H1 (cell line): ENCODE measurements at regions not wholly inside any gene's neighbourhood (a gene's known extent, or its start where the extent isn't known, plus 50 kb on each side); places are given as distances from the start of the nearest gene placed in this dataset.

ENCODE experiments used
- CTCF ChIA-PET: fragments of 300-600 bp; sonication (Branson Sonifier 250); formaldehyde crosslinking; loops from one replicate; lab custom pipeline; 2021; ENCODE audit not compliant: partially characterized antibody; lab: Charles Lee
- POLR2A ChIA-PET: fragments of 300-600 bp; sonication (Branson Sonifier 250); formaldehyde crosslinking; loops from one replicate; lab custom pipeline; 2021; ENCODE audit warnings: inconsistent platforms; ENCODE audit not compliant: partially characterized antibody; lab: Charles Lee
- DNase-seq, 2 experiments: peaks; one replicate each; pipeline versions ENCODE4 v3.0.0 to v3.0.0-alpha.2; 2010 to 2022; ENCODE audit warnings: low spot score in 2 of 2, low read depth in 1 of 2, mixed read lengths in 1 of 2
- FAIRE-seq: peaks from 2 replicates; lab custom pipeline; 2011; peaks lifted over from hg19 to GRCh38; lab: Jason Lieb, UNC
- H2AFZ ChIP-seq: 2 replicates; pipeline ENCODE4 v1.8.1; 2012; ENCODE audit warnings: low read length, inconsistent platforms
- H2AK5ac ChIP-seq: 2 replicates; pipeline ENCODE4 v1.6.1; 2013; ENCODE audit warnings: low read depth, low read length
- H2BK120ac ChIP-seq: replicated peaks from 2 replicates; pipeline ENCODE3; 2013; ENCODE audit warnings: low read depth, low read length, inconsistent platforms
- H2BK12ac ChIP-seq: 2 replicates; pipeline ENCODE4 v1.6.1; 2013; ENCODE audit warnings: low read depth, low read length
- H2BK15ac ChIP-seq: 2 replicates; pipeline ENCODE4 v1.6.1; 2013; ENCODE audit warnings: low read length
- H2BK20ac ChIP-seq: 2 replicates; pipeline ENCODE4 v1.6.1; 2013; ENCODE audit warnings: low read length
- H2BK5ac ChIP-seq: 2 replicates; pipeline ENCODE4 v1.6.1; 2013; ENCODE audit warnings: low read depth, low read length
- H3K14ac ChIP-seq: 2 replicates; pipeline ENCODE4 v1.6.1; 2013; ENCODE audit warnings: inconsistent platforms; ENCODE audit not compliant: insufficient read length
- H3K18ac ChIP-seq: 2 replicates; pipeline ENCODE4 v1.6.1; 2013; ENCODE audit warnings: low read length; ENCODE audit errors: extremely low read depth
- H3K23ac ChIP-seq: 2 replicates; pipeline ENCODE4 v1.6.1; 2013; ENCODE audit warnings: inconsistent platforms; ENCODE audit not compliant: insufficient read length
- H3K23me2 ChIP-seq: 2 replicates; pipeline ENCODE4 v1.6.1; 2013; ENCODE audit warnings: low read depth, low read length
- H3K27ac ChIP-seq: 2 replicates; pipeline ENCODE4 v1.6.1; 2011; ENCODE audit warnings: low read depth, low read length, inconsistent platforms
- H3K27me3 ChIP-seq, 4 experiments: replicated peaks in 1 of 4; 1 replicate in 1 of 4; 2 replicates in 3 of 4; pipeline versions ENCODE4 v1.6.1 to v1.8.1; 2011 to 2013; ENCODE audit warnings: low read length in 3 of 4, mild to moderate bottlenecking in 3 of 4, inconsistent platforms in 2 of 4, mixed read lengths in 2 of 4, moderate library complexity in 1 of 4; ENCODE audit not compliant: control insufficient read depth in 3 of 4, insufficient read depth in 3 of 4; ENCODE audit errors: extremely low read depth in 1 of 4
- H3K36me3 ChIP-seq, 4 experiments: 2 replicates each; pipeline versions ENCODE4 v1.6.1 to v1.8.1; 2011 to 2013; ENCODE audit warnings: mild to moderate bottlenecking in 4 of 4, low read length in 3 of 4, moderate library complexity in 2 of 4, control low read depth in 1 of 4, inconsistent platforms in 1 of 4; ENCODE audit not compliant: insufficient read depth in 4 of 4, control insufficient read depth in 2 of 4
- H3K4ac ChIP-seq: replicated peaks from 2 replicates; pipeline ENCODE3; 2013; ENCODE audit warnings: low read length, low read depth, mixed read lengths, inconsistent platforms; ENCODE audit not compliant: insufficient read length
- H3K4me1 ChIP-seq, 4 experiments: replicated peaks in 1 of 4; 1 replicate in 1 of 4; 2 replicates in 3 of 4; pipeline versions ENCODE4 v1.6.1 to v1.8.1; 2011 to 2013; ENCODE audit warnings: low read length in 3 of 4, inconsistent platforms in 2 of 4, mixed read lengths in 1 of 4; ENCODE audit not compliant: insufficient read depth in 4 of 4, control insufficient read depth in 3 of 4
- H3K4me2 ChIP-seq, 2 experiments: 2 replicates each; pipeline versions ENCODE4 v1.6.1 to v1.8.1; 2011 to 2013; ENCODE audit warnings: low read depth in 2 of 2, low read length in 2 of 2, control low read depth in 1 of 2, inconsistent platforms in 1 of 2, mild to moderate bottlenecking in 1 of 2; ENCODE audit not compliant: insufficient read depth in 1 of 2
- H3K4me3 ChIP-seq, 4 experiments: fragments of 200-600, 300-600 bp in 1 of 4; sonication (generic), shearing (Covaris generic), sonication (Bioruptor Twin) in 1 of 4; 2 replicates each; pipeline versions ENCODE4 v1.5.1 to v1.8.1; 2011 to 2016; ENCODE audit warnings: low read length in 4 of 4, low read depth in 3 of 4, control low read depth in 2 of 4, inconsistent platforms in 2 of 4, mild to moderate bottlenecking in 2 of 4, mixed read lengths in 1 of 4, moderate library complexity in 1 of 4; ENCODE audit not compliant: insufficient read depth in 2 of 4; ENCODE audit errors: extremely low read depth in 1 of 4
- H3K56ac ChIP-seq: replicated peaks from 2 replicates; pipeline ENCODE3; 2013; ENCODE audit warnings: low read depth, mild to moderate bottlenecking, mixed read lengths, low read length, inconsistent platforms; ENCODE audit not compliant: insufficient read length
- H3K79me1 ChIP-seq: 2 replicates; pipeline ENCODE4 v1.6.1; 2013; ENCODE audit warnings: low read depth, low read length, control low read depth
- H3K79me2 ChIP-seq, 2 experiments: 2 replicates each; pipeline versions ENCODE4 v1.6.1 to v1.8.1; 2012 to 2013; ENCODE audit warnings: low read length in 2 of 2, mild to moderate bottlenecking in 2 of 2, inconsistent platforms in 1 of 2; ENCODE audit not compliant: insufficient read depth in 2 of 2, control insufficient read depth in 1 of 2
- H3K9ac ChIP-seq, 4 experiments: replicated peaks in 1 of 4; 1 replicate in 1 of 4; 2 replicates in 3 of 4; pipeline versions ENCODE4 v1.6.1 to v1.8.1; 2011 to 2013; ENCODE audit warnings: low read depth in 3 of 4, low read length in 3 of 4, control low read depth in 2 of 4, mild to moderate bottlenecking in 2 of 4, moderate library complexity in 2 of 4, inconsistent platforms in 1 of 4; ENCODE audit errors: extremely low read depth in 1 of 4
- H3K9me3 ChIP-seq, 2 experiments: 2 replicates each; pipeline versions ENCODE4 v1.6.1 to v1.8.1; 2012 to 2013; ENCODE audit warnings: mild to moderate bottlenecking in 2 of 2, moderate library complexity in 2 of 2, control low read depth in 1 of 2, inconsistent platforms in 1 of 2, low read depth in 1 of 2, low read length in 1 of 2, mixed read lengths in 1 of 2; ENCODE audit not compliant: insufficient read depth in 2 of 2
- H4K20me1 ChIP-seq, 2 experiments: replicated peaks in 1 of 2; 2 replicates each; pipeline versions ENCODE3 to v1.8.1; 2011 to 2013; ENCODE audit warnings: inconsistent platforms in 2 of 2, low read length in 2 of 2, mild to moderate bottlenecking in 1 of 2; ENCODE audit not compliant: insufficient read depth in 2 of 2, control insufficient read depth in 1 of 2
- H4K5ac ChIP-seq: 2 replicates; pipeline ENCODE4 v1.6.1; 2013; ENCODE audit warnings: low read length, low read depth, mixed read lengths, inconsistent platforms; ENCODE audit not compliant: insufficient read length
- H4K8ac ChIP-seq: 2 replicates; pipeline ENCODE4 v1.8.0; 2013; ENCODE audit warnings: mild to moderate bottlenecking, moderate library complexity, low read length, inconsistent platforms; ENCODE audit not compliant: insufficient read depth; ENCODE audit errors: extremely low read depth
- H4K91ac ChIP-seq: replicated peaks from 2 replicates; pipeline ENCODE3; 2013; ENCODE audit warnings: low read length, mixed read lengths, inconsistent platforms; ENCODE audit not compliant: insufficient read length
- BCL11A ChIP-seq, 2 experiments: IDR thresholded peaks; one replicate each; pipeline ENCODE4 v1.6.1; 2011; ENCODE audit warnings: low read depth in 2 of 2, low read length in 2 of 2, mild to moderate bottlenecking in 2 of 2
- BRCA1 ChIP-seq: IDR thresholded peaks from 2 replicates; pipeline ENCODE4 v1.6.1; 2012; ENCODE audit warnings: low read depth, low read length, improper control_type of control experiment
- POU5F1 ChIP-seq: IDR thresholded peaks from 2 replicates; pipeline ENCODE4 v1.6.1; 2011; ENCODE audit warnings: low read depth, mild to moderate bottlenecking, low read length, moderate library complexity
- WGBS, 2 experiments: shearing (Covaris generic) in 1 of 2; methylation state at CpG; one replicate each; pipeline versions ENCODE4 v1.1.6 to v1.1.7; 2013 to 2015; ENCODE audit warnings: low lambda C conversion rate in 2 of 2, mixed read lengths in 2 of 2, inconsistent platforms in 1 of 2, low coverage in 1 of 2, missing lambda C conversion rate in 1 of 2; ENCODE audit not compliant: insufficient replicate concordance in 2 of 2, insufficient coverage in 1 of 2, insufficient read length in 1 of 2; ENCODE audit errors: extremely low coverage in 1 of 2, missing lambda C conversion rate in 1 of 2; 5-methylcytosine and 5-hydroxymethylcytosine counted together

DNA sequence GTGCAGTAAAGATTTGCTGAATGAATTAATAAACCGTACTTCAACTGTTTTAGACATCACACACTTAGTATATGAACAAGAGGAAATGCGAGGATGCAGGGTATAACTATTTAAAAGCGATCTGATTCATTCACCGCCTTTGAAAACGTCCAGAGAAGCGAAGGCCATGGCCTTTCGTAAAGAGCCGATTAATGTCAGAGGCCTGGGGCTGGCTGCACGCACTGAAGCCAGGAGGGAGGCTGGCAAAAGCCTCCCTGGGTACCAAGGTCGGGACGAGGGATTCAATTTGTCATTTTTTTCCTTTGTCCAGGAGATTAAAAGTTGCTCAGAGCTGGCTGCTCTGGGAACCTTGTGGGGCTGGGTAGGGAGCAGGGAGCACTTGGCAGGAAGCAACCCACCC lies 307.4 kb downstream of the NPHP4 start:
- Histone ChIP-seq H3K9me3 (no peaks in the 10 kb centered on the region), H4K8ac (no peak overlapping the region), H3K36me3 (no peaks in the 10 kb centered on the region), H4K5ac (no peak overlapping the region), H3K79me2 (no peaks in the 10 kb centered on the region), H4K91ac (no peak overlapping the region), H3K27ac (no peak overlapping the region), H3K4me1 (no peaks in the 10 kb centered on the region; a peak in 1 of 7 replicates), H3K23me2 (no peaks in the 10 kb centered on the region), H3K9ac (no peak overlapping the region), H3K18ac (no peak overlapping the region), H2AK5ac (no peak overlapping the region), H2BK120ac (no peak overlapping the region), H2BK15ac (no peak overlapping the region), H3K23ac (no peak overlapping the region), H3K14ac (no peak overlapping the region), H3K27me3 (peaks cover 0 to 2% (median 0%) of the 10 kb centered on the region in 4 experiments; a peak in 2 of 7 replicates), H3K56ac (no peak overlapping the region), H2BK5ac (no peak overlapping the region), H3K4me2 (no peak overlapping the region), H3K4me3 (no peak overlapping the region), H2BK20ac (no peak overlapping the region), H3K4ac (no peak overlapping the region), H2BK12ac (no peak overlapping the region), H2AFZ (no peak overlapping the region), H3K79me1 (no peaks in the 10 kb centered on the region; the same call in 1 of the 2 replicates), H4K20me1 (no peaks in the 10 kb centered on the region)
- TF ChIP-seq BCL11A (IDR thresholded peaks at IDR 0.05; ENCODE audit: low read depth in 2 of 2, low read length in 2 of 2) (no peak), POU5F1 (no peak), BRCA1 (no peak)
- POLR2A ChIA-PET: no interaction called here
- no peak for DNase-seq
- WGBS, 2 experiments: 87% methylated on average over 11 of the region's 11 CpGs; no CpG with 5 or more reads in 1 of the 2 experiments
- no peak for FAIRE-seq
- CTCF ChIA-PET: interaction anchor here (0.6 kb wide), 1 partner anchor 196 kb away, joined by 3 read pairs; no protein-coding TSS in a partner anchor
